ENCODE measurements at regions not wholly inside any gene's neighbourhood (a gene's known extent, or its start where the extent isn't known, plus 50 kb on each side); places are given as distances from the start of the nearest gene placed in this dataset.

- ATAC-seq (ENCODE audit: low read depth), result 0 out of 3 replicates have a peak, but pooled peaks have one; percentile 6
- Histone ChIP-seq H3K27ac (ENCODE audit: poor library complexity, severe bottlenecking) (no peak overlapping the region), H3K4me1 (ENCODE audit: insufficient read depth, poor library complexity, severe bottlenecking) (peaks cover 16% of the 10 kb centered on the region), H3K36me3 (ENCODE audit: low read depth) (no peaks in the 10 kb centered on the region), H3K27me3 (ENCODE audit: insufficient read depth, poor library complexity, severe bottlenecking) (peaks cover 63% of the 10 kb centered on the region), H3K4me3 (ENCODE audit: severe bottlenecking) (peak overlapping the region; percentile 13), H3K9me3 (ENCODE audit: severe bottlenecking) (no peaks in the 10 kb centered on the region)
- TF ChIP-seq CTCF (IDR thresholded peaks at IDR 0.05; ENCODE audit: poor library complexity, severe bottlenecking), result no peak
- no peak for DNase-seq (ENCODE audit: low spot score)
These were observed 64.0 kb upstream of the MAPRE2 start for GRCh38 chr18:34976899-34977837.

DNA sequence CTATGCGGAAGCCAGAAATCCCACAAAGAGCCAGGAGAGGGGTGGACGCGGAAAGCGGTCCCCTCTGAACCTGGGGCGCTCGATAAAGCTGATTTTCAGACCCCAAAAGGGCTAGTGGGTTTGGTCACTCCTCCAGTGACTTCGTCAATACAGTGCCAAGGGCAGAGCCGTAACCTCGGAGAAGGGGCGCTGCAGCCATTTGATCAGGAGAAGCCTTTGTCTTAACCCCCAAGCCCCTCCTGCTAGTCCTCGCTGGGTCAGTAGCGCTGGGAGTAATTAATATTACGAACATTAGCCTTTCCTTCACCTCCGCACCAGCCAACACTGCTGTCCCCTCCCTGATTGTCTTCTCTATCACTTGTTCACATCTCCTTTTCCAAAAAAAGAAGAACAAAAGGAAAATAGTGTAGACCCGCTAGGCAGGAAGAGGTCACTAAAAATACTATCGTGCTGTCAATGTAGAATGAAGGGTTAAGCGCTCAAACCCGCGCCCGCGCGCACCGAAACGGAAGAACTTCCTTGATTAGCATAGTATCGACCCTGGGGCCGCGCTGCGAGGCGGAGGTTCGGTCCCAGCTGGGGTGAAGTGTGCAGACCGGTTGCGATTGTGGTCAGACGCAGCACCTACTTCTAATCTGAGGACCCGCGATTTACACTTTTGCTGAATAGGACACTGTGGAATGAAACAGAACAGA lies 63.2 kb upstream of the MAPRE2 start:
- DNase-seq (ENCODE audit: low spot score), result no peak
- H3K4me1 ChIP-seq (ENCODE audit: insufficient read depth, poor library complexity, severe bottlenecking), result peaks cover 16% of the 10 kb centered on the region
- no peaks in the 10 kb centered on the region for H3K36me3 ChIP-seq (ENCODE audit: low read depth)
- H3K9me3 ChIP-seq (ENCODE audit: severe bottlenecking), result no peaks in the 10 kb centered on the region
- no peak for ATAC-seq (ENCODE audit: low read depth)
- no peak overlapping the region for H3K27ac ChIP-seq (ENCODE audit: poor library complexity, severe bottlenecking)
- peaks cover 57% of the 10 kb centered on the region for H3K27me3 ChIP-seq (ENCODE audit: insufficient read depth, poor library complexity, severe bottlenecking)
- no peak for TF ChIP-seq CTCF (IDR thresholded peaks at IDR 0.05; ENCODE audit: poor library complexity, severe bottlenecking)
- H3K4me3 ChIP-seq (ENCODE audit: severe bottlenecking), result no peak overlapping the region

GRCh38 chr18:34978533-34978893 lies 62.7 kb upstream of the MAPRE2 start:
- Histone ChIP-seq H3K9me3 (ENCODE audit: severe bottlenecking) (no peaks in the 10 kb centered on the region), H3K27me3 (ENCODE audit: insufficient read depth, poor library complexity, severe bottlenecking) (peaks cover 53% of the 10 kb centered on the region), H3K36me3 (ENCODE audit: low read depth) (no peaks in the 10 kb centered on the region), H3K27ac (ENCODE audit: poor library complexity, severe bottlenecking) (no peak overlapping the region), H3K4me1 (ENCODE audit: insufficient read depth, poor library complexity, severe bottlenecking) (peaks cover 16% of the 10 kb centered on the region), H3K4me3 (ENCODE audit: severe bottlenecking) (no peak overlapping the region)
- ATAC-seq (ENCODE audit: low read depth) (no peak), DNase-seq (ENCODE audit: low spot score) (no peak)
- no peak for TF ChIP-seq CTCF (IDR thresholded peaks at IDR 0.05; ENCODE audit: poor library complexity, severe bottlenecking)

DNA sequence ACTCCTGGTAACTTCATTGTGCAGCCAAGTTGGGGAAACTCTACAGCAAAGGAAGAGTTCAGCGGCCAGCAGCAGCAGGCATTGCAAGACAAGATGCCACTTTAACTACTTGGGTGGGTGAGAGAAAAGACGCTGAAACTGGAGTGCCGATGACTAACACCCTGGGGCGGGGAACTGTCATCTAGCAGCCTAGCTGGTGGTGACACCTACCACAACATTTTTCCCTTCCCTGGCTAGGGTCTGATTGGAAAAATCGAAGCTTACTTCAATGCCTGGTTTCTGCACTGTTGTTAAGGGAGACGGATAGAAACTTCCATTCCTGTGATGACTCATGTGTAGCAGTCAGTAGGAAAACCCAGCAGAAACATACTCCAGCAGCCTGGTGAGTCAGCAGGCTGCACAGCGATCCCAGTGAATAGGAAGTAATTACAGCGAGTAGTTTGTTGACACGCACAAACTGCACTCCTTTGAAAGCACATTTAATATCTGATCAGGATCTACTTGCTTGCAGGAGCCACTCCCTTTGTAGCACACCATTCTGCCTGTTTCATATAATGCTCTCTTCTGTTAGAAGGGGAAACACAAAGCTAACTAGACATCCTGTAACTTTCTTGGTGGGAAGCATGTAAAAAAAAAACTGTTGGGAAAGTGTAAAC lies 62.1 kb upstream of the MAPRE2 start:
- H3K4me1 ChIP-seq (ENCODE audit: insufficient read depth, poor library complexity, severe bottlenecking), result peaks cover 16% of the 10 kb centered on the region
- H3K4me3 ChIP-seq (ENCODE audit: severe bottlenecking), result no peak overlapping the region
- no peak for TF ChIP-seq CTCF (IDR thresholded peaks at IDR 0.05; ENCODE audit: poor library complexity, severe bottlenecking)
- DNase-seq (ENCODE audit: low spot score) (peak; percentile 77), ATAC-seq (ENCODE audit: low read depth) (peak; percentile 97)
- H3K27me3 ChIP-seq (ENCODE audit: insufficient read depth, poor library complexity, severe bottlenecking), result peaks cover 49% of the 10 kb centered on the region
- no peaks in the 10 kb centered on the region for H3K9me3 ChIP-seq (ENCODE audit: severe bottlenecking)
- H3K36me3 ChIP-seq (ENCODE audit: low read depth), result no peaks in the 10 kb centered on the region
- no peak overlapping the region for H3K27ac ChIP-seq (ENCODE audit: poor library complexity, severe bottlenecking)

All from RWPE2 (cell line).